ENCODE measurements at regions not wholly inside any gene's neighbourhood (a gene's known extent, or its start where the extent isn't known, plus 50 kb on each side); places are given as distances from the start of the nearest gene placed in this dataset.

- DNase-seq, result peak in 1 of 4 experiments; percentile 18
Observed at GRCh38 chr9:88766778-88767503, 224.3 kb upstream of the S1PR3 start.

GRCh38 chr9:88767504-88767790, 223.8 kb upstream of the S1PR3 start:
- DNase-seq, result no peak

DNA sequence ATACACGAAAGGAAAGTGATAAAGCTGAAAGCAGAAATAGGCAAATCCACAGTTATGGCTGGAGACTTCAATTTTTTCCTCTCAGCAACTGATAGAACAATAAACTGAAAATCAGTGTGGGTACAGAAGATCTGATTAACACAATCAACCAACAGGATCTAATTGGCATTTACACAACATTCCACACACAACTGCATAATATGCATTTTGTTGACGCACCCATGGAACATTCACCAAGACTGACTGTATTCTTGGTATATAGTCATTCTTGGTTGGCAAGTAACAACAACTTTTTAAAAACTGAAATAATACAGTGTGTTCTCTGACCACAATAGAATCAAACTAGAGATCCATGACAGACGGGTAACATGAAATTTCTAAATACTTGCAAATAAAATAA, 218.7 kb upstream of the S1PR3 start:
- no peak for DNase-seq

- no peak for DNase-seq
Observed at GRCh38 chr9:88773126-88773525, 218.1 kb upstream of the S1PR3 start.

DNA sequence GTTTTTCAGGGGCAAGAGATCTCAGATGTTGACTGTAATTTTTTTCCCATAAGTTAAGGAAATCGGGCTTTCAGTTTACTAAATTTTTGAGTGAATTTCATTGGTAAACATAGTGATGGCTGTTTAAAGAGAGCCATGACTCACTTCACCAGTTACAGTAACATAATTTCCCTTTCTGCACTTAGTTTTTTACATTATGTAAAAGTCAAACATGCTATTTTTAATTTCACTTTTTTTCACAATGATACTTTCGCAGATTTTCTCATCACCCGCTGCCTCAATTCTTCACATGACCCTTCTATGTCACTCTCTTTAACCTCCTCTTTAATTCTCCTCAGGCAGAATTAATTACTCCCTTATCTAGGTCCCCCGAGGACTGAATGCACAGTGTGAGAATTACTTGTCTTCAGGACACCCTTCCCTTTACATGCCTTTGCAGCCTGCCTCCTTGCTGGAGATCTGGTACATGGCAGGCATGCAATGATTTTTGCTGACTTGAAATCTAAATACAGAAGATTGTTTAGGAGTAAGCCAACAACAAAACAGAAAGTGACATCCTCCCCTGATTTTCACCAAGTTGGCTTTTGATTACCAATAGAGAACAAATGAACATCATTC, 217.5 kb upstream of the S1PR3 start:
- DNase-seq, result no peak

DNA sequence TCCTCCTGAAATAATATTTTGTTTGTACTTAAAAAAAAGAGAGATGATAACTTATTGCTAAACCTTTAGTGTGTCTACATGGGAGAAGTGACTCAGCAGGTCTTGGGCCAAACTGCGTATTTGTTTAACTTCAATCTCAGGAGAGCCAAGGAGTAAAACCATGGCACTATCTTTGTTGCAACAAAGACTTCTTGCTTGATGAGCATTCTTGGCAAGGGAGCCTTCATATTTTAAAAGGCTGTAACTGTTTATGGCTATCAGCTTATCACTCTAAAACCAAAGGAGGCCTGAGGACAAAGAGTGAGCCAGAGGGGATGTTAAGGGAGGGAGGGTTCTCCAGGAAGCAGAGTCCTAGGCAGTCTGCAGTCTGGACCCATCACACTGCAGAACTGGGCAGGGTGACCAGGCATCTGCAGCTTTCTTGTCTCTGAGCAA, 216.2 kb upstream of the S1PR3 start:
- peak in 1 of 4 experiments; percentile 18 for DNase-seq

DNA sequence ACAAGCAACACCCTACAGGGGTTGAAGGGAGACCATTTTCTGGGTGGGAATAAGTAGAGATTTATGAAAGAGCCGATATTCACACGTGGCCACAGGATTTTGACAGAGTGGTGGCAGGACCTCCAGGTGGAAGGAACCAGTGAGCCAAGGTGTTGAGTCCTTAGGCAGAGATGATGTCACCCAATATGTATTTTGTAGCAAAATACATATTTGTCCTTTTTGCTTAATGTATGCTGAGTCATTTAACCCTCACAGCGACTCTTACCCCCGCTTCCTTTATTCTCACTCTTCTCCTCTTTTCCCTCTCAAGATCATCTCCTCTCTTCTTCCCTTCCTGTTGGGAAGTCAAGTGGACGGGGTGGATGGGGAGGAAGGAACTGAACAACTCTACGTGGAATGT, 215.7 kb upstream of the S1PR3 start:
- DNase-seq, result no peak

GRCh38 chr9:88775966-88776365, 215.3 kb upstream of the S1PR3 start:
- no peak for DNase-seq

DNA sequence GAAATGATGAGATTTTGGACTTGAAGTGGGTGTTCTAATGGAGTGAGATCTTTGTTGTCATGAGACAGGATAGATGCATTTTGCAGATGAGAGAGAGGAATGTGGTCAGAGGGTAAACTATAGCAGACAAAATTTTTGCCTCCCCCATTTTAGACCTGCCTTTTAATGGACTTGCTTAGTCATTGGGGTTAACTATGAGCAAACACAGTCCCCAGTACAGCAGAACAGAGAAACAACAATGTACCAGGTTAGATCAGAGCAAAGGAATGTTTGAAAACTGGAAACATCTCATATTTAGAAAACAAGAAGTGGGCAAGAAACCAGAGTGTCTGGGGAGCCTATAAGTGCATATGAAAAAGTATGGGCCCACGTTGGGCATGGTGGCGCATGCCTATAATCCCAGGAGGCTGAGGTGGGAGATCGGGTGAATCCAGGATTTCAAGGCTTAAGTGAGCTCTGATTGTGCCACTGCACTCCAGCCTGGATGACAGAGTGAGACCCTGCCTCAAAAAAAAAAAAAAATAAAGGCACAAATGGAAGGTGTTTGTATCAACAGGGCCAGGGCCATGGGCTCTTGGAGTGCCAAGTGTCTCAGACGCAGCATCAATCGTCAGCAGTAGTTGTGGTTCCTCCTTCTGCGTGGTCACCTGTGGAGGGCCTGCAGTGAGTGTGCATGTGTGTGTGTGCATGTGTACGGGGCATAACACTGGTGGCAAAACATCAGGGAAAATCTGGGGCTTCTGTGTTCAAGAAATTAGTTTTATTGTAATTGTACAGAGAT, 214.4 kb upstream of the S1PR3 start:
- DNase-seq, result no peak

DNA sequence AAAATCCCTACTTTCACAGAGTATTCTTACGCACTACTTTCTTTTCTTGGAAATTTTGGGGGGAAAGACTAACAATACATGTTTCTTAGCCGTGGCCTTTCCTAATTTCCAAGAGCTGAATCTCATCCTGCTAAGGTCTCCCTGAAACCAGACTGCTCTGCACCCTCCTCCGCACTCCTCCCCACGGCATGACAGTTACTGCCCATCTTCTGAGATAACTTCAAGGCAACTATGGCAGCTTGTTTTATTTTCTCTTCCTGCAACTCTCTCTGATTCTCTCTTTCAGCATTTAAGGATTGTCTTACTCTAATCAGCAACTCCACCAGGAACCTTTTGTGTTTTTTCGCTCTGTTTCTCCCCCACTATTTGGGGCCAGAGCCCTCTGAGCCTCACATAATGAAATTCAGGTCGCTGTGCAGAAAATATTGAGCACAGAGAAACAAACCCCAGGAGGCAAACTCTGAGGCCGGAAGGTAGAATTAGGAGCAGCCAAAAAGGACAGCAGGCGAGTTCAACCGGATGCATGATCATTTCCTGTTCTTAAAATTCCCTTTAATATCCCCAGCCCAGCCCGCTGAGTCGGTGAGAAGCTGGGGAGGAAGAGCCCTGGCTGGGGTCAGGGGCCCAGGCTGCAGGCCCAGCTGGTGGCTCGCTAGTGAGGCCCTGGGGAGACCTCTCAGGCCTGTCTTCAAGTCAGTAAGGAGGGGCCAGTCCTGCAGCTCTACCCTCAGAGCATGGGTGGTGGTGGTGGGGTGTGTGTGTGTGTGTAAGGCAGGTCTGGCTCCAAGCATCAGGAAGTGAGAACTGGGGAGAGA, 213.6 kb upstream of the S1PR3 start:
- peak; percentile 42 to 71 (median 60) for DNase-seq

GRCh38 chr9:88781628-88782391, 209.5 kb upstream of the S1PR3 start:
- peak; percentile 43 to 65 (median 49) for DNase-seq

DNA sequence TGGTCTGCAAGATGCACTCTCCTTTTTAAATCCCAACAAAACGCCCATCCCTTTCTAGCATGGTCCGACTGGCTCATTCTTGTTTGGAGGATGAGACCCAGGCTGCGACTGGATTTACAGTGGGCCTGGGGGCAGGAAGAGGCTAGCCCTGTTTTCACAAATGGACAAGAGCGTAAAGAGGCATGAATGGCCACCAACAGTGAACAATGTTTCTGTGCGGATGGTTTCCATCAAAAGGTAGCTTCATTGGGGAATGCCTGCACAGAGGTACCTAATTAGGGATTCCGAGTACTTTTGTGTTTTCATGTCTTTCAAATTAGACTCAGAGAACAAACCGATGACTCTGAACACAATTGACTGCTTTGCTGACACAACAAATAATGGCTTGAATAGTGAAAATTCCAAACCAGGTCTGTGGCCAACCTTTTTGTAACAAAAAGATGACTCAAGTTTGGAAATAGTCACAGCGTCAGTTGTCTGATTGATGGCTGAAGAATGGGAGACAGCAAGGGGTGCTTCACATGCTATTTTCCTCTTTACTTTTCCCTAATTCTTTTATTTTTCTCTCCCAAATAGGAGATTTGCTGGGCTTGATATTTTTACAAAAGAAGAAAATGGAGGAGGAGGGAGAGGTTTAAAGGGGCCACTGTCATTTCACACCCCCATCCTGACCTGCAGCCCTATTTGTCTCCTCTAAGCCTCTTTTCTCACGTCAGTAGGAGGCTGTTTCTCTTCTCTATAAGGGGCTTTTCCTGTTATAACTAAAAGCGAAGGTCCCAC, 208.1 kb upstream of the S1PR3 start:
- no peak for DNase-seq

- peak in 1 of 4 experiments; percentile 38 for DNase-seq
Observed at GRCh38 chr9:88783711-88784083, 207.6 kb upstream of the S1PR3 start.

GRCh38 chr9:88784960-88785359, 206.3 kb upstream of the S1PR3 start:
- no peak for DNase-seq

DNA sequence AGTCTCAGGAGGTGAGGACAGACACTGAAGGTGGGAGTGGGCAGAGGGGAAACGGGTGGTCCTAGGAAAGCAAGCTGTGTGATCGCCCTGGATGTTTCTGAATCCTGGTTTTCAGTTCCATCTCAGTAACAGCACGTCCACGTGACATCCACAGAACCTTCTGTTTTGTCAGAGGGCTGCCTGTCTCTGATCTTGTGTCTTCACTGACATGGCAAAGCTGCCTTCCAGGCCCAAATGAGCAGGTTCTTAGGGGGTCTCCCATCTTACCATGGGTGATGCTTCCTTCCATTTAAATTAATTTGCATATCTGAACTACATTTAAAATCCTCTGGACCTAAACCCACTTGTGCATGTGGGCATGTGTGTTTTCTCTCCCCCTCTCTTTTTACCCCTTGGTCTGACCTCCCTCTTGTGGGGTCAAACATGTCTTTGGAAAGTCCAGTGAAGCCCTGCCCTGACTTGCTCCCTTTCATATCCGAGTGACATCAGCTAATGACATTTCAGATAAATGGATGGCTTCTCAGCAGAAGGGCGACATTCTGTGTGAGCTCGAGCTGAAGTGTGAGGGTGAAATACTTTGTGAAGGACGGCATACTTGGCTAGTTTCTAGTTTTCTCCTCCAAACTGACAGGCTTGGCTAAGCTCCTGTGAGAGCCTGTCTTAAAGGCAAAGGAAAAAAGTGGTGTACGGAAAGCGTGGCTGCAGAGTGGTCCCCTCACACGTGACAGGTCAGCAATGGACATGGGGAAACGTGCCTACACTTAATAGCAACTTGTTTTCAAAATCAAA, 204.8 kb upstream of the S1PR3 start:
- no peak for DNase-seq

DNA sequence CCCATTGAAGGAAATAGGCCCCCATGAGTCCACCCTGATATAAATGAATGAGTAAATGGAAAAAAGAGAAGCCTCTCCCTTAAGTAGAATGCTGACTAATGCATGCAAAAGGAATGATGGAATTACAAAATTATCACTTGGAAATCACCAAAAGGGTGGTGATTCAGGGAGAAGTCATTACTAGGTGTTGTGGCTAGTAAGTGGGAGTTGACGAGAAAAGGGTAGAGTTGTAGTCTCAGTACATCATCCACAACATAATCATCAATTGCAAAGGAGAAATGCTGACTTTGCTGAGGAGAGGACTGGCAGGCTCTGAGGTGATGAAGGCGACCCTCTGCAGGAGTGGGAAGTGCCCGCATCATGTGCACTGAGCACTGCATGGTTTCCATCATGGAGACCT, 201.5 kb upstream of the S1PR3 start:
- peak in 1 of 4 experiments; percentile 56 for DNase-seq

DNA sequence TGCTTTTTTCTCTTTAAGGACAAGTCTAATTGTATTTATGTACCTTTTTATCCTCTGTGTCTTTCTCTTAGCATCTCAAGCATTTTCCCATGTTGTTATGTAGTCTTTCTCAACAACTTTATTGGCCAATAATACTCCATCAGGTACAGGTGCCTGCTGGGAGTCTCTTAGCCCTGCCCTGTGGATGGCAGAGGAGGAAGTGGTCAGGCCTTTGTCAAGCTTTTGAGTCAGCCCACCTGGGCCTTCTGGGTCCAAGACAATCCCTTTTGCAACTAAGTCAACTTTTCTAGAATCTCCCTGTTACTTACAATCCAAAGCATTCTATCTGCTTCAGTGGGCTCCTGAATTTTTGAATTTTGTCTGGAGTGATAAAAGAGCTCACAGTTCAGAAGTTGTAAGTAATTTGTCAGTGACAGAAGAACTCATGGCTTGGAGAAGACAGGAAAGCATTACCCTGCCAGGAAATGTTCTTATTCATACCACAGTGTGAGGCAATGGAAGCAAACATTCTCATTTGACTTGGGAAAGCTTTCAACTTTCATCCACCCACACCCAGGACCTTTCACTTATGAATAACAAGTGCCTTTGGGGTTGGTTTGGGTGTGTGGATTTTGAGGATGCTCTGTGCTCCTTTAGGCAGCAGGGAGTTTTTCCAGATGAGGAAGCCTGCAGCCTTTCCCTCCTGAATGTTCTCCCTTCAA, 200.0 kb upstream of the S1PR3 start:
- peak; percentile 44 to 80 (median 54) for DNase-seq

DNA sequence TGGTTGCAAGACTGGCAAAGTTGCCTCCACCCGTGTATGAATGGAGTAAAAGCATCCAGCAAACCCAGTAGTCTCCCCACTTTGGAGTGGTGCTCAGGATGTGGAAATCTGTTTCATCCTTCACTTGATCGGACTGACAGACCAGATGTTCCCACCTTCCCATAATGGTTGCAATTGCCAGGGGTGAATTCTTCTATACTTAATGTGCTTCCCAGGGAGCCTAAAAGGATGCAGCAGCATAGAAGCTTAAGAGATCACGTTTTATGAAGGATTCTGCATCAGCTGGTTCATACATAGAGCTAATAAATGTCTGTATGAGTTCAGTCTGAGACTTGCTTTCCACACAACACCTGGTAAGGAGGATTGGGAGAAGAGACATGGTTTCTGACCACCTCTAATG, 198.8 kb upstream of the S1PR3 start:
- no peak for DNase-seq

DNA sequence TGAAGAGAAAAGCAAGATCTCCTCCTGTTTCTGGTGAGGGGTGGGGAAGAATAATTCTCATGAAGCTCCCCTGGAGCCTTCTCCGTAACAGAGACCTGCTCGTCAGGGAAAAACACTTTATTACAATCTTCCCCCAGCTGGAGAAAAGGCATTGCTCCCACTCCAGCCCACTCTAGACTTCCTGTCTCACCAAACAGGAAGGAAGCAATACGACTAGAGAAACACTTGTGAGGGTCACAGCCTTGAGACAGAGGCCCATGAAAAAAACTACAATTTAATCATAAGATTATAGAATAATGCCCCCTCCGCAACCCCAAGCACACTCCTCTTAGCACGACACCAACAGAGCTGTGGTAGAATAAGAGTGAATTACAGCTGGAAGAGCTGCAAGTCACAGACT, 197.2 kb upstream of the S1PR3 start:
- peak in 3 of 4 experiments; percentile 36 to 56 (median 44) for DNase-seq

GRCh38 chr9:88796947-88797346, 194.3 kb upstream of the S1PR3 start:
- DNase-seq, result no peak
